ENCODE measurements at regions not wholly inside any gene's neighbourhood (a gene's known extent, or its start where the extent isn't known, plus 50 kb on each side); places are given as distances from the start of the nearest gene placed in this dataset.
"Not testable (repeated sequence)": the region's sequence is repeated elsewhere in the genome, so short reads cannot be mapped to it uniquely, and the experiment has no call there.

DNA sequence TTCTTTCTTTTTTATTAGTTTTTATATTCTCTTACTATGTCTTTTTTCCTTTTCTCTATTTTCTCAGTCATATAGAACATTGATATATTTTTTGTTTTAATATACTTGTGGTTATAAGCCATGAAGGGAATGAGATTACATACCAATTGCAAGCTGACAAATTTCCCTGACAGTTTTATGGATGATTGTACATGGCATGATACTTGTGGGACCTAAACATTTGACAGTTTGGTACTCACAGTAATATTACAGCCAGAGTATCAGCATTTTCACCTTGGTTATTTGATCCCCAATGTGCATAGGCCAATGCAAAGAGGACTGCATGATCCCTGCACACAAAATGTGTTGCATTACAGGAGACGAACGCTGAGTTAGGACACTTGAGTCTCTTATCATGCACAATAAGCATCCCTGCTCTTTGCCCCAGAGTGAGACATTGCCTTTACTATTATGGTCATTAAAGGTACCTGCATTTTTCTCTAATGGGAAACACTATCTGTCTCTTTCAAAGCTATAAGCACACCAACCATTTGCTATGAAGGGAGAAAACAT lies 713.4 kb upstream of the PCDH20 start:
- no peak for DNase-seq (ENCODE audit: extremely low read depth in 1 of 11, low read depth in 9 of 11, low spot score in 4 of 11)

DNA sequence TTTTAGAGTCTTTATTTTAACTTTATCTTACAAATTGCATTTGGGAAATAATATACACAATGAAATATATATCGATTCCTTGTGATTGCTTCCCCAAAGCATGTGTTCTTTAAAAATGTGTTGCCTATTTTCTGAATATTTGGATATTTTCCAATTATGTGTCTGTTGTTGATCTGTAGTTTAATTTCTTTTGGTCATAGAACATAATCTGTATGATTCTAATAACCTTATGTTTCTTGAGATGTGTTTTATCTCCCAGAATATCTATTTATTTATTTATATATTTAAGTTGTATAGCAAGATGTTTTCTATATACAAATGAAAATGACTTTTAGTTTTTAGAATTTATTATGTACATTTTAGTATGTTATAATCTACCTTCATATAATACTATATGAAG lies 710.8 kb upstream of the PCDH20 start:
- DNase-seq (ENCODE audit: extremely low read depth in 1 of 11, low read depth in 9 of 11, low spot score in 4 of 11): no peak

DNA sequence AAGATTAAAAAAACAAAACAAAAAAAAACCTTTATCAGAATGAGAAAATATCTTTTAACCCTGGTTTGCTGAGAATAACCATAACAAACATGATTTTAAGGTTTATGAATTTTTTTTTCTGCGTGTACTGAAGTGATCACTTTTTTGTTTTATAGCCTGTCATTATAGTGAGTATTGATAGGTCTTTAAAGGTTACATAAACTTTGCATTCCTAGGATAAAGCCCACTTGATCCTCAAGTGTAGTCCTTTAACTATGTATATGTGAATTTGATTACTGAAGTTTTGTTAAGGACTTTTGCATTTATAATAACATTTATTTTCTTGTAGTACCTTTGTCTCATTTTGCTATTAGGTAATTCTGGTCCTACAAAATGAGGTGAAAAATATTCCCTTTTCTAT lies 709.8 kb upstream of the PCDH20 start:
- no peak for DNase-seq (ENCODE audit: extremely low read depth in 1 of 11, low read depth in 9 of 11, low spot score in 4 of 11)

DNA sequence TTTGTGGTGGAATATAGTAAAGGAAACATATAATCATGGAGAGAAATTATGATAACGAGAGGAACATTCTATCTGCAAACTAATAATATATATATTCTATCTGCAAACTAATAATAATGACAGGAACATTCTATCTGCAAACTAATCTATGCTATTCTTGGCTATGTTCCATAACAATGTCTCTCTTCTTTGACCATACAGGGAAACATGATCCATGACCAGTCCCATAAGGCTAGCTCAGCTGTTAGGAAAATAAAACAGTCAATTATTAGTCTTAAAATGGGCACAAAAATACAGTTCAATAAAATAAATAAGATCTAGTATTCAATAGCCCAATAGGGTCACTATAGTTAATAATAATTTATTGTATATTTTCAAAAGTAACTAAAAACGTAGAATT lies 707.8 kb upstream of the PCDH20 start:
- DNase-seq (ENCODE audit: extremely low read depth in 1 of 11, low read depth in 9 of 11, low spot score in 4 of 11): no peak

DNA sequence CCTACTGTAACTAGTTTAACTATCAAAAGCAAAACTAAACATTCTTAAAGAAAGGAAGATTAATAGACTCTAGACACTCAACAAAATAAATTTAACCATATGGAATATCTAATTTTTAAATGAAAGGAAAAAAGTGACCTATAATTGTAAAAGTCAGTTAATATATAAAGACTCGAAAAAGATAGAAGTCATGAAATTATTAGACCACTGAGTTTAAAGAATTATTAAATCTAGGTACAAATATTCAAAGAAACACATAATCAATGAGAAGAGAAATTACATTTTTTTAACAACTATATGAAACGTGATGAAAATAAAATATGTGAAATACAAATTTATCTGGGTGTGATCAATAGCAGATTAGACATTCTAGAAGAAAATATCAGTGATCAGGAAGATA lies 706.8 kb upstream of the PCDH20 start:
- DNase-seq (ENCODE audit: extremely low read depth in 1 of 11, low read depth in 9 of 11, low spot score in 4 of 11): no peak

DNA sequence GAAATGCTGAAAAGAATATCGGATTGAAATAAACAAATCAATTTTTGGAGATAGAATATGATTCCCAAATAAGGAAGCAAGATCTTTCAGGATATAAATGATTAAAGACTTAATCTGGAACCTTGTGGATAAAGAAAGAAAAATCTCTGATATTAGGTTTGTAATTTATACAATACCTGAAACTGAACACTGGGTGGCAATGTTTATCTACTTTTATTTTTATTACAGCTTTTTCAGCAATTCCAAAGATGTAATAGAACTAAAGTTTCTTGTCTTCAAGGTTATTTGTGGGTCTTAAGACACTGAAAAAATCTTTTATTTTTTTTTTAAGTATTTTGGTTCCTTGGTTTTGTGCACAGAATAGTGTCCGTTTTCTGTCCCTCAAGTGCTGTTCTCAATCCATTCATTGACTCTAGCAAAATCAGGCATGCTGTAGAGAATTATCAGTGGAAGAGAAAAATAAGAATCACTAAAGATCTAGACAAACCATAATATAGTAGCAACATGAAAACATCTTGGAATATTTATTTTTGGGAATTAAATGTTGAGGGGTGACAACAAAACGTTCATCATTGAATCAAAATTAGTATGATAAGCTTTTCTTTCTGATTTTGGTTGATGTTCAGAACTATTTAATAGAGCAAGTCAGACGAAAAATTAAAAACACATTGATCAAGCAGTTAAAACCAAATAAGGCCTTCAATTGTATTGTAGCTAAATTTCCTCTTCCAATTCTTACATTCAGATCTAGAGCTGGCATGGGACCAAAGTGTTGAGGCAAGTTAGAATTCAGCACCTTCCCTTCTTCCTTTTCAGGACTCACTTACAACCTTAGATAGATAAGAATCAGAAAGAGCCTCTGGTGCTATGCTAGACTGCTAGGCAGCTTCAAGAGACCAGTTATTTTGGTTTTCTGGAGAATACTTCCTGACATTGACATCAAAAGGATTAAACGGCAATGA lies 704.4 kb upstream of the PCDH20 start:
- peak in 2 of 11 donors; percentile 9 to 21 for DNase-seq (ENCODE audit: extremely low read depth in 1 of 11, low read depth in 9 of 11, low spot score in 4 of 11)

DNA sequence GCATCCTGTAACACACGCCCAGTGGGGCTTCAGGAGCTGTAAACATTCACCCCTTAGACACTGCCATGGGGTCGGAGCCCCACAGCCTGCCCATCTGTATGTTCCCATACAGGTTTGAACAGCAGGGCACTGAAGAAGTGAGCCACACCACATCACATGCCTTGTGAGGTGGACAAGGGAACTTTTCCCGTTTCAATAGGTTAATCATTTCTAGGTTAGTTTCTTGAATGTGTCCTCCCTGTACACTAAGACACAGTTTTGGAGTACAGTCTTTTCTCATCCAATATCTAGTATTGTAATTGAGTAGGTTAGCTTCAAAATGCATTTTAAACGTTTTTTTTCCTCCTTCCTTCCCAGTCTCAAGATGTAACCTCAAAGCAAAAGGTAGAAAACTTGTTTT lies 700.2 kb upstream of the PCDH20 start:
- DNase-seq (ENCODE audit: extremely low read depth in 1 of 11, low read depth in 9 of 11, low spot score in 4 of 11): peak in 3 of 11 donors; percentile 9 to 33 (median 15)

DNA sequence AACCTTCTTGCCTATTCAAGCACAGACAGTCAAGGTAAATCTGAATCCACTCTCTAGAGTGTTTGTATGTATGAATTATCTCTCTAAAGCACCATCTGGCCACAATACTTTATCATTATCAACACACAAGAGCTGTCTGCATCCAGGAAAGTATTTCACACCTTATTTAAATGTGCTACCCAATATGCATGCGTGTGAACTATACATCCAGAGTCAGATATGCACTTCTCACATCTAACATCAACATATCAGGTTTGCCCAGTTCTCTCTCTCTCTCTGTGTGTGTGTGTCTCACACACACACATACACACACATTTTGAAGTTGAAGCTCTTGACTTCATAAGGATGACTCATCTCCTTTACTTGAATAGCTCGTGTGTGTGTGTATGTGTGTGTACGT lies 697.5 kb upstream of the PCDH20 start:
- no peak for DNase-seq (ENCODE audit: extremely low read depth in 1 of 11, low read depth in 9 of 11, low spot score in 4 of 11)

DNA sequence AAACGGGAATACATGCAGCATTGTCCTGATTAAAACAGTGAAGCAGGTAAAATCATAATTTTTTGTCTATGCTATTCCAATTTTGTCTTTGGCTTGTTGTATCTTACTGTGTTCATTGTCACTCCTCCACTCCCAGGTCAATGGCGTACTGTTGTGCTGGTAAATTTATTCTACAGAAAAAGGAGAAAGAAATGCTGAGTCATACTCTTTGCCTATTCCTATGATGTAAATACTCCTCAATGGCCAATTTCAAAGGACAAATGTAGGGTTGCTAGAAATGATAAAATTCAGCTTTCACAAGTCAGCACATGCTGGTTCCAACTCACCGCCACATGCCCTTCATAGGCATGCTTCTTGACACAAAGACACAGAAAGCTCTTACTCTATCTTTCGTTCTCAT lies 694.4 kb upstream of the PCDH20 start:
- DNase-seq (ENCODE audit: extremely low read depth in 1 of 11, low read depth in 9 of 11, low spot score in 4 of 11): no peak

DNA sequence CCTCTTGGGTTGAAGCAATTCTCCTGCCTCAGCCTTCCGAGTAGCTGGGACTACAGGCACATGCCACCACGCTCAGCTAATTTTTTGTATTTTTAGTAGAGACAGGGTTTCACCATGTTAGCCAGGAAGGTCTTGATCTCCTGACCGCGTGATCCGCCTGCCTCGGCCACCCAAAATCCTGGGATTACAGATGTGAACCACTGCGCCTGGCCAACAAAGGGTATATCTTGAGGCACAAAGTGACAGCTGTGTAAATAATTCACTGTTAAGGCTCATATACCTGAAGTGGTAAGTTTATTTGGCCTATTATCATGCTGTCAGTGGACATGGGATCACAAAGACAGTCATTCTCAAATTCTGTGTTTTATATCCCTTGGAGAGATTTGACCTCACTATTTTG lies 688.5 kb upstream of the PCDH20 start:
- not testable (repeated sequence) for DNase-seq (ENCODE audit: extremely low read depth in 1 of 11, low read depth in 9 of 11, low spot score in 4 of 11)

DNA sequence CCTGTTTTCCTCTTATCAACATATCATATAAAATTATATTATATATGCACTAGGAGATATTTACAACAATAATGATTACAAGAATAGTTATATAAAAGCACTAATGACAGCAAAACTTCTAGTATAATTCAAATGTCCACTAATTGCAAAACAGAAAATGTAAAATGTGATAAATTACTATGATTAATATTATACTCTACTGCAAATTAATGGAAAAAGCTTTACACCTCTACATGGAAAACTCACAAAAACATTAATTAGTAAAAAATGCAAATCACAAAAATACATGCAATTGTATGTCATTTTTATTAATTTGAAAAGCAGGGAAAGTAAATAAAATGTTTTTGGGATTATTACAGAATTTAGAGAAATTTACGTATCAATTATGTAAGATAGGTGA lies 681.0 kb upstream of the PCDH20 start:
- DNase-seq (ENCODE audit: extremely low read depth in 1 of 11, low read depth in 9 of 11, low spot score in 4 of 11): no peak

DNA sequence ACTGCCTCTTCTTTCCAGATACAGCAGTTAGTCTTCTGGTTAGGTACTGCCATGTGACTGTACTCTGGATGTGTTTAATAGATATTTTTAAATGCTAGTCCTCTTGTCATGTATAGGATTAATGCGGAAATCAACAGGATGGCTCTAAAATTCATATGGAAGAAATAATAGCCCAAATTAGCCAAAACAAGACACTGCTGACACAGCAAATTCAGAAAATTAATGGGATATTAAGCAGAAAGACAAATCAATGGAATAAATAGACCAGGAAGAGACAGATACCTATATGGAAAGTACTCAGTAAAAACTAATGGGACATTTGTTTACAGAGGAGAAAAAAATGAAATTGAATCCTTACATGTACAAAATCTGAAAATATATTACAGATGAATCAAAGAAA lies 679.3 kb upstream of the PCDH20 start:
- DNase-seq (ENCODE audit: extremely low read depth in 1 of 11, low read depth in 9 of 11, low spot score in 4 of 11): no peak

DNA sequence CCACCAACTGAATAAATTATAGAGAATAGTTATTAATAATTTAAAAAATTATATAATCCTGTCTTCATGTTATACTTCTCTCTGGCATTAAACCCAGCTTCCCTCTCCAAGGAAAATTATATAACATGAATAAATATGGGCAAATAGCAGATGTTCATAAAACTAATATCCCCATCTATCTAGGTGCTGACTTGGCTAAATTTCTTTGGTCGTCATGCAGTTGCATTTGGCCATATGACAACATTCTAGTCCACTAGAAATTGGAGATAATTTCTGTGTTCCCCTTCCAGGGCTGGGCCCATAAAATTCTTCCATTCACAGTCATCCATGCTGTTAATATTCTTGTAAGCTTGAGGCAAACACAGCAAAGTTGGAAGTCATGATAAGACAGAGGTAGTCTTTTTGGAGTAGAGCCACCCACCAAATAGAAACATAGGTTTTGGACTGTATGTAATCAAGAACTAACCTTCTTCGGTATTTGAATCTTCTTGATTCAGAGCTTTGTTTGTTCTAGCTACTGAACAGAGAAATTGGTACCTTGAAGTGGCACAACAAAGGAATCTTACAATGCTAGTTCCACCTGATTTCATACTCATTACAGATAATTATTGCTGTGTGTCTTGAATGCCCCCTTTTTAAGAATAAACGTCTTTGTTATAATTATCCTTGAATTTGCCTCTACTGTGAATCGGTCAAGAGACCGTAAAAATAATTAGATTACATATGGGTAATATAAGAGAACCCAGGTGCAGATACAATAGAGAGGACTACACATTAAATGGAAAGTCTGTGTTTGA lies 678.5 kb upstream of the PCDH20 start:
- DNase-seq (ENCODE audit: extremely low read depth in 1 of 11, low read depth in 9 of 11, low spot score in 4 of 11): no peak

DNA sequence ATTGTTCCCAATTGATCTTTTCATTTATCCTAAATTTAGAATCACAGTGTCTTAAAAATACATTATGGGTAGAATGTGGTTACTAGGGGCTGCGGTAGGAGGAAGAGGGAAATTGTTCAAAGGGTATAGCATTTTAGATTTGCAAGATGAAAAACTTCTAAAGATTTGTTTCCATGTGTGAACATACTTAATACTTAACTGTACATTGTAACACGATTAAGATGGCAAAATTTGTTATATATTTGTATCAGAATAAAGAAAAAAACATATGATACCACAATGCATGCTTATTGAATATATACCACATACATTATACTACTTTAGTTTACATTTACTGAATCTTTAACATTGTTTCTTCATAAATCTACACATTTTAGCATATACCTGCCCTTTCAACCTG lies 677.3 kb upstream of the PCDH20 start:
- DNase-seq (ENCODE audit: extremely low read depth in 1 of 11, low read depth in 9 of 11, low spot score in 4 of 11): no peak

DNA sequence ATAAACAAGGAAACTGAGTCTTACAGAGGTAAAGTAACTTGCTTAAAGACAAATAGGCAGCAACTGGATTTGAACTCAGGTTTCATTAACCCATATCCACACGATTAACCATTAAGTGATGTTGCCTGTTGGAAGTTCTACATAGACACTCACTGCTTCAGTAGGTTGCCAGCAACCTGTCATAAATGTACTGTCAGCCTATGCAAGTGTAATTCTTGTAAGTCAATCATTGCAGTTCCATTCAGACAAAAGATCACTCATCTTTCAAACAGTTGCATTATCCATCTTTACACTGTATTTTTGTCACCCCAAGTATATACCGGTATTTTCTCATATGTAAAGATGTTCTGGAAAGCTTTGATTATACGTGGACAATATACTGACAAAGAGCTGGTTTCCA lies 676.9 kb upstream of the PCDH20 start:
- no peak for DNase-seq (ENCODE audit: extremely low read depth in 1 of 11, low read depth in 9 of 11, low spot score in 4 of 11)

DNA sequence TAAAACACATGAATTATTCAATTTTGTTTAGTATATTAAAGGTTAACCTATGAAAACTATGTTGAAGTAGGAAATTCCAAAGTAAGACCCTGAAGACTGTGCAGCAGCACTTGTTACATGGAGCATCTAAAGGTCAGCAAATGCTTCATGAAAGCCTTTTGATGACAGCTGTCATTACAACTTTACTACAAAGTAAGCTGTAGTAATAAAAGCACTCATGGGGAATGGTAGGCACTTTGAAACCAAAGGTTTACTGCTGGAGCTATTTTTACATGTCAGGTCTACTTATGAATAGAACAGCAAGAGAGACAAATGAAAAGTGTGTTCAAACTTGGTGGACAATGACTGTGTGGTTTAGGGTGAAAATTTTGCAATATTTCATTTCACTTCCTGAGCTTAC lies 672.5 kb upstream of the PCDH20 start:
- DNase-seq (ENCODE audit: extremely low read depth in 1 of 11, low read depth in 9 of 11, low spot score in 4 of 11): no peak

DNA sequence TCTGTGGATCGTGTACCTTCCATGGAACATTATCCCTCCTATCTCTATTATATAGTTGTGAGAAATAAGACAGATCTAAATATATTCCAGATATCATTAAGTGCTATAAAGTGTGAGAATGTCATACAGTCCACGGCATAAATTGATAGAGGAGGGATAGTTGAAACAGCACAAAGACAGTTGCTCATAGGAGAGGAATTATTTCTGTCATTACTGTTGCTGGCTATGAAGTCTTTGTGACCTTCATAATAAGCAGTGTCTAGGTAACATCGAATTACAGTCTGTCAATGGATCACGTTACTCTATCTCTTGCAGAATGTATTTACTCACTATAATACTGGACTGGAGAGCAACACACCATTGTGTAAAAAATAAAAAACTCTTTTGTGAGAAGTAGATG lies 671.5 kb upstream of the PCDH20 start:
- DNase-seq (ENCODE audit: extremely low read depth in 1 of 11, low read depth in 9 of 11, low spot score in 4 of 11): no peak

DNA sequence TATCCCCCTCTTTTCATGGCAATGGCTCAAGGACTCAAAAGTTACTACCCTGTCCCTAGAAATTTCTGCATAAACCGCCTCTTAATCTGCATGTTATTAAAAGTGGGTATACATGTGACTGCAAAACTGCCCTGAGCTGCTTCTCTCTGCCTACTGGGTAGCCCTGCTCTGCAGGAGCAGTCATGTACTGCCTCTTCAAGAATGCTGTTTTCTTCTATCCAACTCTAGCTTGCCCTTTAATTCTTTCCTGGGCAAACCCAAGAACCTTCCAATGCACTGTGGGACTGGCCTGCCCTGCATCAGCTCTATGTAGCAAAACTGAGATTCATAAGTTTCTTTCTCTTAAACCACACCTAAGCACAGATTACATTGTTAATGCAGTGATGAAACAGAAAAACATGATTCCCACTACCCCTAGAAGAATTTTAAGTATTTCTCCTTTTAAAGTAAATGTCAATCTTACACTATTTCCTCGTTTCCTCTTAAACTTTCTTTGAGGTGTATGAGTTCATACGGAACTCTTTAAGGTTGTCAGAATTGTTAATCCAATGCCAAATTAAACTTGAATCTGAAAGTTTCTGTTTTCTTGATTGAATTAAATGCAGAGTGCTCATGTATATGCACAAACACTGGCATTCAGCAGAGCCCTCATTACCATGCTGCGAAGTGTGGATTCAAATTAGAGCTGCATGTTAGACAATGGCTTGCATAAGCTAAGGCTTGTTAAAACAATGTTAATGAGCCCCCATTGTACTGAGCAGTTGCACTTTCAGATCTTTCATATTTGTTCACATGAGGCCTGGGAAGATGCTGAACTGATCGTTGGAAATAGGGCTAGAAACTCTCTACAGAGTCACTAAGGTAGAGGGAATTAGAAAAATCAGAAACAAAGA lies 669.9 kb upstream of the PCDH20 start:
- no peak for DNase-seq (ENCODE audit: extremely low read depth in 1 of 11, low read depth in 9 of 11, low spot score in 4 of 11)

DNA sequence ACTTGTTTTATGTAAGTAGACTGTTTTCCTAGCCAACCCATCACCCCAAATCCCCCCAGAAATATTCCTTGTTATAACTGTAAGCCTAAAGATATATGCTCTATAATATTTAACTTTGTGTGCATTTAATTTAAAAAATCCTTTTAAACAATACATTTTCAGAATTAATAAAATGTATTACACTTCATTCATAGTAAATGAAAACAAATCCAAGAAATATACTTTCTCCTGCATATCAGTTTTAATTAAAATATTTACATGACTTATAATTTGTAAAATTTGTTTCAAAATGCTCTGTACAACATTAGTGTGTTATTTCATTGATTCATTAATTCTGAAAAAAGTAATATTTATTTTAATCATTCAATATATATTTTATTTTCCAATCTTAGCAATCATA lies 669.1 kb upstream of the PCDH20 start:
- DNase-seq (ENCODE audit: extremely low read depth in 1 of 11, low read depth in 9 of 11, low spot score in 4 of 11): no peak

Data from renal cortex interstitium (tissue), 11 donors.